HCT116 (cell line): ENCODE measurements at regions not wholly inside any gene's neighbourhood (a gene's known extent, or its start where the extent isn't known, plus 50 kb on each side); places are given as distances from the start of the nearest gene placed in this dataset.

Source experiments
- ATAC-seq: fragments of 200-7000 bp; cut with Tn5 transposase; 2 replicates; pipeline ENCODE4 v1.9.1; 2020; ENCODE audit warnings: mild to moderate bottlenecking, moderate library complexity
- BruUV-seq: library from RNA; stranded (reverse); fragments of 400-500 nt; replicated peaks from 2 replicates; lab custom pipeline; 2021; lab: Mats Ljungman, UMichigan
- CTCF ChIA-PET: fragments of 300-600 bp; sonication (Branson Sonifier 250); formaldehyde crosslinking; loops from one replicate; lab custom pipeline; 2021; ENCODE audit warnings: antibody characterized with exemption; lab: Charles Lee
- POLR2A ChIA-PET: fragments of 300-600, 350-600 bp; sonication (Branson Sonifier 250); formaldehyde crosslinking; loops from one replicate; lab custom pipeline; 2021; ENCODE audit warnings: antibody characterized with exemption; lab: Charles Lee
- RAD21 ChIA-PET, 2 experiments: fragments of 300-600 bp; sonication (Branson Sonifier 250); formaldehyde crosslinking; loops; one replicate each; lab custom pipeline; 2023; ENCODE audit warnings: low total read pairs in 2 of 2; ENCODE audit not compliant: uncharacterized antibody in 2 of 2, unreplicated experiment in 2 of 2, low non-redundant PET in 1 of 2; lab: Charles Lee
- DNase-seq: peaks from one replicate; pipeline ENCODE4 v3.0.0-alpha.2; 2010; ENCODE audit warnings: low read depth, low spot score
- H2AFZ ChIP-seq: fragments of 200-600 bp; shearing (Covaris generic), sonication (generic); 2 replicates; pipeline ENCODE4 v1.6.1; 2017; ENCODE audit warnings: low read depth, mixed run types, mixed read lengths, antibody characterized with exemption, low read length; ENCODE audit not compliant: poor library complexity, severe bottlenecking
- H3K27ac ChIP-seq: 2 replicates; pipeline ENCODE4 v1.5.1; 2012; ENCODE audit warnings: low read depth, low read length
- H3K27me3 ChIP-seq: fragments of 200-600 bp; sonication (generic); 2 replicates; pipeline ENCODE4 v1.6.1; 2016; ENCODE audit warnings: mixed run types, low read length, mixed read lengths; ENCODE audit not compliant: insufficient read depth
- H3K36me3 ChIP-seq, 2 experiments: fragments of 200-500 bp in 1 of 2; fragments of 200-600 bp in 1 of 2; sonication (Bioruptor generic) in 1 of 2; sonication (generic) in 1 of 2; 2 replicates each; pipeline versions ENCODE4 v1.5.1 to v1.6.1; 2014 to 2016; ENCODE audit warnings: low read length in 2 of 2, inconsistent platforms in 1 of 2, mixed read lengths in 1 of 2, mixed run types in 1 of 2; ENCODE audit not compliant: insufficient read depth in 2 of 2, control insufficient read depth in 1 of 2
- H3K4me1 ChIP-seq, 2 experiments: fragments of 200-600 bp in 1 of 2; sonication (generic) in 1 of 2; 2 replicates each; pipeline versions ENCODE4 v1.5.1 to v1.6.1; 2012 to 2017; ENCODE audit warnings: low read length in 2 of 2, inconsistent platforms in 1 of 2, mild to moderate bottlenecking in 1 of 2, mixed read lengths in 1 of 2, mixed run types in 1 of 2, moderate library complexity in 1 of 2; ENCODE audit not compliant: insufficient read depth in 2 of 2, control insufficient read depth in 1 of 2
- H3K4me2 ChIP-seq: fragments of 200-600 bp; sonication (generic); 2 replicates; pipeline ENCODE4 v1.6.1; 2017; ENCODE audit warnings: mixed run types, low read length, mixed read lengths
- H3K4me3 ChIP-seq, 2 experiments: fragments of 200-600 bp in 1 of 2; sonication (generic) in 1 of 2; replicated peaks in 1 of 2; 2 replicates each; pipeline ENCODE4 v1.5.1; 2011 to 2016; ENCODE audit warnings: low read length in 2 of 2, control low read depth in 1 of 2, low read depth in 1 of 2, mild to moderate bottlenecking in 1 of 2, mixed read lengths in 1 of 2, mixed run types in 1 of 2
- H3K79me2 ChIP-seq: fragments of 200-600 bp; sonication (generic); 2 replicates; pipeline ENCODE4 v1.6.1; 2017; ENCODE audit warnings: mild to moderate bottlenecking, mixed run types, low read length, moderate library complexity, mixed read lengths; ENCODE audit not compliant: insufficient read depth
- H3K9ac ChIP-seq: fragments of 200-600 bp; sonication (generic); 2 replicates; pipeline ENCODE4 v1.6.1; 2016; ENCODE audit warnings: low read length, mixed read lengths
- H3K9me2 ChIP-seq: fragments of 200-600 bp; sonication (generic), shearing (Covaris generic); 2 replicates; pipeline ENCODE4 v1.6.1; 2017; ENCODE audit warnings: mixed run types, mild to moderate bottlenecking, moderate library complexity; ENCODE audit not compliant: insufficient read depth
- H3K9me3 ChIP-seq, 2 experiments: fragments of 200-500 bp in 1 of 2; fragments of 200-600 bp in 1 of 2; sonication (Bioruptor generic) in 1 of 2; sonication (generic) in 1 of 2; 2 replicates each; pipeline ENCODE4 v1.6.1; 2014 to 2017; ENCODE audit warnings: low read length in 2 of 2, mixed read lengths in 2 of 2, inconsistent platforms in 1 of 2, low read depth in 1 of 2, mild to moderate bottlenecking in 1 of 2, mixed run types in 1 of 2, moderate library complexity in 1 of 2; ENCODE audit not compliant: control insufficient read depth in 1 of 2, insufficient read depth in 1 of 2
- H4K20me1 ChIP-seq: fragments of 200-600 bp; sonication (generic), shearing (Covaris generic); 2 replicates; pipeline ENCODE4 v1.6.1; 2017; ENCODE audit warnings: mixed run types, mild to moderate bottlenecking, moderate library complexity; ENCODE audit not compliant: insufficient read depth
- CEBPB ChIP-seq: IDR thresholded peaks from 2 replicates; pipeline ENCODE4 v1.6.1; 2012; ENCODE audit warnings: low read depth
- CTCF ChIP-seq, 3 experiments: fragments of 200-600 bp in 1 of 3; sonication (generic) in 1 of 3; IDR thresholded peaks in 2 of 3; conservative IDR thresholded peaks in 1 of 3; 2 replicates each; pipeline ENCODE4 v1.5.1; 2012 to 2017; ENCODE audit warnings: low read depth in 2 of 3, low read length in 2 of 3, antibody characterized with exemption in 1 of 3, borderline replicate concordance in 1 of 3, control low read depth in 1 of 3, mild to moderate bottlenecking in 1 of 3, mixed read lengths in 1 of 3, mixed run types in 1 of 3, moderate library complexity in 1 of 3; ENCODE audit not compliant: insufficient read depth in 1 of 3
- EZH2 ChIP-seq: fragments of 200-600 bp; sonication (generic); IDR thresholded peaks from 2 replicates; pipeline ENCODE4 v1.6.1; 2017; ENCODE audit warnings: antibody characterized with exemption, mixed run types
- FOSL1 ChIP-seq: IDR thresholded peaks from 2 replicates; pipeline ENCODE4 v1.6.1; 2012; ENCODE audit warnings: low read depth
- JUND ChIP-seq: IDR thresholded peaks from 2 replicates; pipeline ENCODE4 v1.6.1; 2012
- POLR2AphosphoS5 ChIP-seq: IDR thresholded peaks from 2 replicates; pipeline ENCODE4 v1.6.1; 2011; ENCODE audit warnings: mild to moderate bottlenecking, low read depth, low read length, moderate library complexity
- RAD21 ChIP-seq: IDR thresholded peaks from 2 replicates; pipeline ENCODE4 v1.6.1; 2012; ENCODE audit warnings: low read depth, mild to moderate bottlenecking
- SIN3A ChIP-seq: IDR thresholded peaks from 2 replicates; pipeline ENCODE4 v1.6.1; 2012; ENCODE audit warnings: low read depth
- SP1 ChIP-seq: IDR thresholded peaks from 2 replicates; pipeline ENCODE4 v1.6.1; 2012; ENCODE audit warnings: low read depth
- SRF ChIP-seq: IDR thresholded peaks from 2 replicates; pipeline ENCODE4 v1.6.1; 2012; ENCODE audit warnings: low read depth
- YY1 ChIP-seq: IDR thresholded peaks from 2 replicates; pipeline ENCODE4 v1.6.1; 2011; ENCODE audit warnings: low read length, low read depth, moderate library complexity, mild to moderate bottlenecking; ENCODE audit not compliant: insufficient replicate concordance; ENCODE audit errors: extremely low read depth
- ZFX ChIP-seq: fragments of 450-650 bp; IDR thresholded peaks from 2 replicates; pipeline ENCODE4 v1.6.1; 2017
- ZNF274 ChIP-seq: fragments of 200-500 bp; sonication (Bioruptor generic); IDR thresholded peaks from 2 replicates; pipeline ENCODE4 v1.6.1; 2014; ENCODE audit warnings: mild to moderate bottlenecking, low read depth, low read length, inconsistent platforms
- intact Hi-C: fragments of 100-400 bp; cut with micrococcal nuclease; formaldehyde crosslinking; loops from 2 replicates; pipeline ENCODE4 v1.10.0; 2022
- TF ChIP-seq, protein P1 (sequence below): IDR thresholded peaks from 2 replicates; pipeline ENCODE4 v1.6.1; 2012; ENCODE audit warnings: low read depth

DNA sequence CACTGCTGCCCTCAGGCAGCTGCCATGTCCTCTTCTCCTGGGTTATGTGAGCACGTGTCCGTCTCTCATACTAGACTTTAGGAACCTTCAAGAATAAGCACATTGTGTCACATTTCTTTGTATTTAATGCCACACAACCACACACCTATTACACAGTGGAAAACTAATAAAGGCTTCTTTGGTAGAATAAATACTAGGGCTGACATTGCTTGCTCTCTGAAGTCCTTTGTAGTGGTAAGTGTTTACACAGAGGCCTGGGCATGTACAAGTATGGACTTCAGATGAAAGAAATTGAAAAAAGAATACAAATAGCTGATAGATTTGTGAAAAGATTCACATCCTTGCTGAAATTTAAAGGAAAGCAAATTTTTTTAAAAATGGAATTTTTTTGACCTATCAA lies 188.1 kb upstream of the CCL2 start:
- Histone ChIP-seq H3K9me3 (peaks cover 0 to 6% of the 10 kb centered on the region in 2 experiments; a peak in 2 of 4 replicates), H3K9me2 (no peaks in the 10 kb centered on the region), H3K27me3 (no peaks in the 10 kb centered on the region), H4K20me1 (no peaks in the 10 kb centered on the region), H3K27ac (no peak overlapping the region), H3K36me3 (no peaks in the 10 kb centered on the region), H3K9ac (no peak overlapping the region), H3K79me2 (no peaks in the 10 kb centered on the region), H3K4me2 (no peak overlapping the region), H3K4me3 (no peak overlapping the region), H3K4me1 (no peaks in the 10 kb centered on the region), H2AFZ (no peak overlapping the region)
- ChIA-PET POLR2A (no interaction called here), RAD21 (no interaction called here), CTCF (no interaction called here)
- intact Hi-C loops, result no loop called here
- DNase-seq, result no peak
- ATAC-seq, result no peak
- BruUV-seq, result no TSS peak
- TF ChIP-seq EZH2 (no peak), RAD21 (no peak), SRF (no peak), FOSL1 (no peak), ZNF274 (no peak), POLR2AphosphoS5 (no peak), SP1 (no peak), JUND (no peak), YY1 (no peak), ZFX (no peak), CTCF (IDR thresholded peaks at IDR 0.05 in 2 of 3, conservative IDR thresholded peaks at IDR 0.05 in 1 of 3; ENCODE audit: borderline replicate concordance in 1 of 3, insufficient read depth in 1 of 3, low read depth in 2 of 3, low read length in 2 of 3) (no peak), CEBPB (no peak), SIN3A (no peak)
- TF ChIP-seq, protein P1, sequence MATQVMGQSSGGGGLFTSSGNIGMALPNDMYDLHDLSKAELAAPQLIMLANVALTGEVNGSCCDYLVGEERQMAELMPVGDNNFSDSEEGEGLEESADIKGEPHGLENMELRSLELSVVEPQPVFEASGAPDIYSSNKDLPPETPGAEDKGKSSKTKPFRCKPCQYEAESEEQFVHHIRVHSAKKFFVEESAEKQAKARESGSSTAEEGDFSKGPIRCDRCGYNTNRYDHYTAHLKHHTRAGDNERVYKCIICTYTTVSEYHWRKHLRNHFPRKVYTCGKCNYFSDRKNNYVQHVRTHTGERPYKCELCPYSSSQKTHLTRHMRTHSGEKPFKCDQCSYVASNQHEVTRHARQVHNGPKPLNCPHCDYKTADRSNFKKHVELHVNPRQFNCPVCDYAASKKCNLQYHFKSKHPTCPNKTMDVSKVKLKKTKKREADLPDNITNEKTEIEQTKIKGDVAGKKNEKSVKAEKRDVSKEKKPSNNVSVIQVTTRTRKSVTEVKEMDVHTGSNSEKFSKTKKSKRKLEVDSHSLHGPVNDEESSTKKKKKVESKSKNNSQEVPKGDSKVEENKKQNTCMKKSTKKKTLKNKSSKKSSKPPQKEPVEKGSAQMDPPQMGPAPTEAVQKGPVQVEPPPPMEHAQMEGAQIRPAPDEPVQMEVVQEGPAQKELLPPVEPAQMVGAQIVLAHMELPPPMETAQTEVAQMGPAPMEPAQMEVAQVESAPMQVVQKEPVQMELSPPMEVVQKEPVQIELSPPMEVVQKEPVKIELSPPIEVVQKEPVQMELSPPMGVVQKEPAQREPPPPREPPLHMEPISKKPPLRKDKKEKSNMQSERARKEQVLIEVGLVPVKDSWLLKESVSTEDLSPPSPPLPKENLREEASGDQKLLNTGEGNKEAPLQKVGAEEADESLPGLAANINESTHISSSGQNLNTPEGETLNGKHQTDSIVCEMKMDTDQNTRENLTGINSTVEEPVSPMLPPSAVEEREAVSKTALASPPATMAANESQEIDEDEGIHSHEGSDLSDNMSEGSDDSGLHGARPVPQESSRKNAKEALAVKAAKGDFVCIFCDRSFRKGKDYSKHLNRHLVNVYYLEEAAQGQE, result no peak
